GM19395 (cell line): ENCODE measurements at regions not wholly inside any gene's neighbourhood (a gene's known extent, or its start where the extent isn't known, plus 50 kb on each side); places are given as distances from the start of the nearest gene placed in this dataset.
"Not testable (repeated sequence)": the region's sequence is repeated elsewhere in the genome, so short reads cannot be mapped to it uniquely, and the experiment has no call there.

ENCODE experiments used
- ATAC-seq: cut with Tn5 transposase; IDR thresholded peaks from one replicate; pipeline ENCODE4 v1.9.1; 2021; ENCODE audit warnings: mild to moderate bottlenecking, moderate library complexity; ENCODE audit not compliant: unreplicated experiment

DNA sequence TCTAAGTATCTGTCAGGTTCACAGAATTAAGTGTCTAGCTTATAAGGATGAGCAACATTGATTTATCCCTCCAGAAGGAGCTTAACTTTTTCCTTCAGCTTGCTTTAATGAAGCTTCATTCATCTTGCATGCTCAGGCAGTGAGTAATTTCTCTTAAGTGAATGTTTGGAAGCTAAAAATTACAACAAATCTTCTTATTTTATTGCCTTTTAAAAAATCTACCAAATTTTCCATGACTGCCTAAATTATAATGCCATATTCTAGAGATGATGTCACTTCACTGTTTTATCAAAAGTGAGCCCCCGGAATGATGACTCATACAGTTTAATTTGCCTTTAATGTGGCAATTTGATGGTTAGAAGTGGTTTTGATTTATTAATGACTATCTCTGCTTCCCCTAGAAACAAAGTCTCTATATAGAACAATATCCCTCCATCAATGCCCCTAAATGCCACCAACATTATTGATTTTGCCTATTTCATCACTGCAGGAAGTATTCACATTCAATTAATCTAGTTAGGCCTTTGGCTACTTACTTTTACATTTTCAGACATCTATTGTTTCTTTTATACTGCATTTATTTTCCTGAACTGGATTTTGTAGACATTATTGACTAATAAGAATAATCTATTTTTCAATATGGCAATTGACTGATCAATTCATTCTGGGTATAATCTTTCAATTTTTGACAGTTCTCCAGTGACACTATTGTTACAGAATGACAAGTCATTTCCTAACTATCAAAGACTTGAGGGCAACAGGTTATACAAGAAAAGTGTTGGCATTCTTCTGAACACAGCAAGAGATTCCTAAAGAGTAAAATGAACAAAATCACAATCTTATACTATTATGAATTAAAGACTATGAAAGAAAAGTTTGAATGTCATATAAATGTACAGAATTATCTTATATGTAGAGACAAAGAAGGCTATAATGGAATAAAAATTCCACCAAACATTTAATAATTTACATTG lies 139.3 kb upstream of the ODAD2 start:
- no peak for ATAC-seq

DNA sequence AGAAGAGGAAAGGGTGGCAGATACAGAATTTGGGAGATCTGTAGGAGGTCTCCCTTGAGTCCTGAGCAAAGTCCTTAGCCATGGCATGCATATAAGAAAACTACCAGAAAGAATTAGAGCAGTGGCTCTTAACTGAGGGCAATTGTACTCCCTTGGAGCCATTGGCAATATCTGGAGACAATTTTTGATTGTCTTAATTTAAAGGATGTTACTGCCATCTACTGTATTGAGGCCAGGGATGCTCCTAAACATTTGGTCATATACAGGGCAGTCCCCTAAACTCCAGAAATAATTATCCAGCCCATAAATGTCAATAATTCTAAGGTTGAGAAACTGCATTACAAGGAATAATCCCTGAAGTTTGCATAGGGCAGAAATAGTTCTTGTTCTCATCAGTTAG lies 136.4 kb upstream of the ODAD2 start:
- no peak for ATAC-seq

DNA sequence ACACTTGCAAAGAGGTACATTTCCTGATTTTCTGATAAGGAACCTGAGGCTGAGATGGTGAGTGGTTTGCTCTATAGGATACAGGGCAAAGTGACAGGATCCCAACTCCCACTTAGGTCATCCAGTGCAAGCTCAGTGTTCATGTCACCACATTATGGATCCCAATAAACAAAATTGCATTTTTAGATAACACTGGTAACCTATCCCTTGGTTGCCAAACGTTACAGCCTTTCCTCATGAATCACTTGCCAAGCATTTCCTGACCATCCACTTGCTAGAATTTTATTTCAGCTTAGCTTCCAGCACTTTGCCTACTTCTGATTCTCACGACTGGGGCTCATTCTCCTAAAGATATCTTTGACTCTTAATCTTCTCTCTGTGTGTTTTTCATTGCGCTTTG lies 131.4 kb upstream of the ODAD2 start:
- no peak for ATAC-seq

DNA sequence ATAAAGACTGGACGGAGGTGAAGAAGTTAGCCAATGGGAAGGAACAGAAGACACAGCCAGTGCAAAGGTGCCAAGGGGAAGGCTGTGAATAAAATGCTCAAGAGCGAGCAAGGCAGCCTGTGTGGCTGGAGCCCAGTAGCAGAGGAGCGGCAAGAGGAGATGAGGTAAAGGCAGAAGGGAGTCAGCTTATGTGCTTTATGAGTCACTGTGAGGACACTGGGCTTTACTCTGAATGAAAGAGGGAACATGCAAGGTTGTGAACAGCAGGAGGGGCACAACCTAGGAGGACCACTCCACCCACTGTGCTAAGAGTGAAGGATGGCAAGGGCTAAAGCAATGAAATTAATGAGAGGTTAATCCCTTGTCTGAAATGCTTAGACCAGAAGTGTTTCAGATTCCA lies 129.0 kb upstream of the ODAD2 start:
- no peak for ATAC-seq

DNA sequence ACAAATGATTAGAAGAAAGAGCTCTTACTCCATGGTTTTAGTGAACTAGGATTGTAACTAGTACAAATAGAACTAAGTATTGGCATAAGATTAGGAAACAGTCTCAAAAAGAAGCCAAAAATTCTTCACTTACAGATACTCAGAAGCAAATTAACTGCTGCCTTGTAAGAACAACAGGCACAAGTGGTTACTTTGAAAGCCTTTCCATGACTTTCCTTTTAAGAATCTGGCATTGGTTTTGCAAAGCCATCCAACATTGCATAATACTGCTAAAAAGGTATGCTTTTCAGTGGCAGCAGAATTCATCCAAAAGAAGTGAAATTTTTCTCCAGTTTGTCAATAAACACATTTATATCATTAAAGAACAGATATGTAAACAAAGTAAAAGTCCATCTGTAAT lies 126.8 kb upstream of the ODAD2 start:
- ATAC-seq, result no peak

DNA sequence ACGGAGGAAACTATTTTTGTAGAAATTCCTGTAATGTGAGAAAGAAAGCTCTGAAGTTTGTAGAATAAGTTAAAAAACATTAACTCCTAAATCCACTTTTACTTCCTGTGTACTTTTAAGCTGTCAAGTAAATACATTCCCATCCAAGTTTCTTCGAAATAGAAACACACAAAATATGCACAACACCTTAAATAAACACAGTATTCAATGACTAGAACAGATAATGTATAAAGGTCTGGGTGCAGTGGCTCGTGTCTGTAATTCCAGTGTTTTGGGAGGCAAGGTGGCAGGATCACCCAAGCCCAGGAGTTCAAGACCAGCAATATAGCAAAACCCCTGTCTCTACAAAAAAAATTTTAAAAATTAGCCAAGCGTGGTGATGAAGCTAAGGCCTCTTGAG lies 121.9 kb upstream of the ODAD2 start:
- ATAC-seq, result no peak

DNA sequence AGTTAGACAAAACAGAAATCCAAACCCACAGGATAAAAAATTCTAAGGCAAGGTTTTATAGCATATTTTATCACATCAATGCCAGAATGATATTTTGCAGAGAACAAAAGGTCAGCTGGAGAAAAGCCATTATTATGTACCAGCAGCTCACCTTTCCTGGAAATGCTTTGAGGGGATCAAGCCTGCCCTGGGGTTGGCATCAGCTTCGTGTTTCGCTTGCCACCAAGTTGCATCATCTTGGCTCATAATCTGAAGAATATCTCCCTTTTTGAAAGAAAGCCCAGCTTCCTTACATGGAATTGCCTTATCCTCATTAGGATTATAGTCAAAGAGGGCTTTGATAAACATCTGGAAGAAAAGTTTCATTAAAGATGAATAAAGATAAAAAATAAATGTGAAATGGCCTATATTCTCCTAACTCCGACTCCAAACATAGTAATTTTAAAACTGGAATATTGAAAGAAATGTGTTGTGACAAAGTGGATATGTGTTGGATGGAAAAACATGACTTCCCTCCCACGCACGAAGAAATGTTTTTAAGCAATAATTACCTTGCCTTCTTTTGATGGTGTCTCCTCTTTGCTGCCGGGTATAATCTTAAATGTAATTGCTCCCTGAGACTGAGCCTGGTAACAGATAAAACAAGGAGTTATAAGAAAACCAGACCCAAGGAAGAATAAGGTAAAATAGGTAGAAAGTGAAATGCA lies 121.3 kb upstream of the ODAD2 start:
- no peak for ATAC-seq

DNA sequence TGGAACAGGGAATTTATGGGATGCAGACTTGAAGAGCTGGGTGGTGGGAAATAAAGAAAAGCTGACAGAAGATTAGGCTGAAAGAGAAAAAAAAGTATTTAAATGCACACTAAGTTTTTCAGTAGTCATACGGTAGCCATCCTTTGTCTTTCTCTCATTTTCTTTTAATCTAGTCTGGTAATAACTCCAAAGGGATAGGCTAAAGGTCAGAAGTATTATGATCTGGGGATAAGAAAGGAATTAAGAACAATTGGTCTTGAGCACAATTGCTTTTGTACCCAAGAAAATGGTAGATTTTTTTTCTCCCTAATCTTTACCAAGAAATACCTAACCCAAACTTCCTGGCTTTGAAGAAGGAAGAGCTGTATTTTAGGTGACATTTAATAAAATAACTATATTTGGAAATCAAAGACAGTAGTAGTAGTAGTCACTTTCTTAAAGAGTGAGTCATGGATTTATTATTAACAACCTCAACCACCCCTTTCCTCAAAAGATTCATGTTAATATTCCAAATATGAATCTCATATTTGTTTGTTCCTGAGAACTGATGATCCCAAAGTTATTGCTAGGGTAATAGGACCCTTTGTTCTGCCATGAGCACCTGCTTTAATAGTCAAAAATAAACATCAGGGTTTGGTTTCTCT lies 120.2 kb upstream of the ODAD2 start:
- no peak for ATAC-seq

DNA sequence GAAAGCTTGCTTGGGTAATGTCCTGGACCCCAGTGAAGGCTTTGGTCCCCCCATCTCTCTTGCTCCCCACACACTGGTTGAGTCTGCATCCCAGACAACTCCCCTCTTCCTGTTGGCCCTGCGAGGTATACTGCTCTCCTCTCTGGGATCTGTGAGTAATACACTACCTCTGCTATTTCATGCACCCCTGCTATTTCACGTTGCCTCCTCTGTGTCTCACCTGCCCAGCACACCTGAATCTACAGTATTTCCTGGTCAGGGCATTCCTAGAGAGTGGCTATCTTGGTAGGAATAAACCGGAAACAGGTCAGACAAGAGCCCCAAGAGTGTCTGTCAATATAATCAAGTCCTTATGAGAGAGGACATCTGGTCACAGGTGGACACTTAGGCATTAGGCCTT lies 114.3 kb upstream of the ODAD2 start:
- ATAC-seq, result no peak

DNA sequence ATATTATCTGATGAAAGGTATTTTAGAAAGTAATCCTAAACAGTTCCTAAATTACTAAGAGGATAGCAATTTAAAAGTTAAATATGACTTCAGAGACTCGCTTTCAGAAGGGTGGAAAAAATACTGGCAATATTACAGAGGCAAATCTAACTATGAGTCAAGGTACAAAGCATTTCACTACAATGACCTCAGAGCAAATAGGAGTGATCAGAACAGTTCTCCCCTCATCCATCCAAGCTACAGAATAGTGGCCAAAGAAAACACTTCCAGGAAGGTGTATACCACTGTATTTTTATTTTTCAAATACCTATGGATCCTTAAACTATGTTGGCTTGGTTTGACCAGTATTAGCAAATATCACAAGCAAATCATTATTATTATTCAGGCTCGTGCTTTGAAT lies 112.8 kb upstream of the ODAD2 start:
- ATAC-seq, result no peak

DNA sequence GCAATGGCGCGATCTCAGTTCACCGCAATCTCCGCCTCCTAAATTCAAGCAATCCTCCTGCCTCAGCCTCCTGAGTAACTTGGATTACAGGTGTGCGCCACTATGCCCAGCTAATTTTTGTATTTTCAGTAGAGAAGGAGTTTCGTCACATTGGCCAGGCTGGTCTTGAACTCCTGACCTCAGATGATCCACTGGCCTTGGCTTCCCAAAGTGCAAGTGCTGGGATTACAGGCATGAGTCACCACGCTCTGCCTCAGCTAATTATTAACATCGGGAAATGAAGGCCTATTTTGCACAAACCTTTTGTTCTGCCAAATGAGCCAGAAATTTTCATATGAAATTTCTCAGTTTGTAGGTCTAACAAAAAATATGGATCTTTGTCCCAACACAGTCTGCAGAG lies 106.7 kb upstream of the ODAD2 start:
- ATAC-seq, result no peak

DNA sequence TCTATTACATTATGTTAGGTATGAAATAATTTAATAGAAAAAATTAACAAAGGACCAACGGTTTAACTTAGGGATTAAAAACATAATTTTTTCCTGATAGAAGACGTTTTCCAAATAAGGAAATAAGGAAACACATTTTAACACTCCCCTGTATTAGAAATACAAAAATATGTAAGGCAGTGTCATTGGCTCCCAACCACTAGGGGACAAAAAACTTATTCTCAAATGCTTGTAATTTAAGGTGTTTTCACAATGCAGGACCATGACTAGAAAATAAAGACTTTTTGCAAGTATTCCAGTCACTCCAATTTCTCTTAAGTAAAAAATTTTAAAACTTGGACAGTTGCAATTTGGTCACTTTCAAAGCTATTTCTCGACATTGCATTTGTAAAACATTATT lies 98.8 kb upstream of the ODAD2 start:
- no peak for ATAC-seq

DNA sequence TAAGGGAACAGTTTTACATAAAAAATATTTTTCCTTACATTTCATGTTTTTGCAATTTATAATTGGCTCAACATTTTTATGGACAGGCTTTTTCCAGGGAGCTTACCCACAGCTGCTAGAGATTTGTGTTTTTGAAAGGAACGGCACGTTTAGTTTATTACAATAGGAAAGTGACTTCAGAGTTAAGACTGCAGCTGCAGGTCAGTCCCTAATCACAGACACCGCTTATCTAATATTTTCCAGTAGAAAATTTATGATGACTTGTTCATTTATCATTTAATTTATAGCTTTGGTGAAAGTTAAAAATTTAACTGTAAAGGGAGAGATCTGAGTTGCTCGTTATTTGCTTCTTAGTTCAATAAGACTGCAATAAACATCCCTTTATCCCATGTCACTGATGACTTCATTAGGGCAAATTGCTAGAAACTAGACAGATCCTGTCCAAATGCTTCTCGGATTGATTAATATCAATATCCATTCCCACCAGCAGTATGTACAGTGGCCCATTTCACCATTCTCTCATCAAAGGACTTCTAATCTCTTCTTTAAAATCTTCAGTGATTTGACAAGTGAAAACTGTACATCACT lies 97.0 kb upstream of the ODAD2 start:
- no peak for ATAC-seq

DNA sequence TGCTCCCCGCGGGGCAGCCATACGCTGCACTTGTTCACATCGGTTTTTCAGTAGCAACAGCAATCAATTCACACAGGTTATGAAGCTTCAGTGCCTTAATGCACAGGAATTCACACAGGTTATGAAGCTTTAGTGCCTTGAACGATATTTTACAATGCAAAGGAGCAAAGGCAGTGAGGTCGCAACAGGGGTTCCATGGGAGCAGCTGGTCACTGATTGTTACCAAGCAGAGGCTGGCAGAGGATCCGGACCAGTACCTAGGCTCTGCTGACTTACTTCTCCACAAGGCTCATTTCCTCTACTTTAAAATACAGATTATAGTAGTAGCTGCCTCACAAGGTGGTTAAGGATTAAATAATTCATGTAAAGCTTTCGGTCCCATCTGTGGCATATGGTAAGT lies 95.2 kb upstream of the ODAD2 start:
- ATAC-seq, result no peak

DNA sequence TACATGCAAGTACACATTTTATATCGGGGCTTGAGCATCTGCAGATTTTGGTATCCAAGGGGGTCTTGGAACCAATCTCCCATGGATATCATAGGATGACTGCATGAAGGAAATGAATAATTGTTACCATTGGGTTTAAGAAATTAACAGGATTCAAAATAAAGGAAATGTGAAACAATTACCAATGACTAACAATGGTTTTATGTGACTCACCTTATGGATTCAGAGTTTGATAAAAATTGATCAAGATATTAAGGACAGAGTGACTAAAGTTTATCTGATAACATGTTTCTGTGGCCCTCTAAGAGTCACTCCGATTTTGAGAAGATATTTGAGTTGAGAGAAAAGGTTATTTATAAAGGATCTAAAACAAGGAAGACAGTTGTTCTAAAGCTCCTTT lies 93.0 kb upstream of the ODAD2 start:
- ATAC-seq, result no peak

DNA sequence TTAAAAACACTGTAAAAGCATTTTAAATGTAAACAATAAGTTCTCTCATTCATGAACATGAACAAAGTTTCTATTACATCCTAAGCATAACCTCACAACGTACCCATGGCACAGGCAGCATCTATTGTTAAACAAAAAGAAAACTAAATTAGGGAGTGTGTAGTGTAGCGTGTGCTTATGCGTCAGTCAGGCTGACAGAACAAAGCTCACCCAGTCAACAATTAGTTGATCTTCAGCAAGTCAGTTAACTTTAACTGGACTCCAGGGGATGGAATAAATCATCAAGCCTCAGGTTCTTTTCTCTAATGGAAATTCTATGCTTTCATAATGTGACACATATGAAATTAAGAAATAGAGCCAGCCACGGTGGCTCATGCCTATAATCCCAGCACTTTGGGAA lies 91.6 kb upstream of the ODAD2 start:
- ATAC-seq, result no peak

DNA sequence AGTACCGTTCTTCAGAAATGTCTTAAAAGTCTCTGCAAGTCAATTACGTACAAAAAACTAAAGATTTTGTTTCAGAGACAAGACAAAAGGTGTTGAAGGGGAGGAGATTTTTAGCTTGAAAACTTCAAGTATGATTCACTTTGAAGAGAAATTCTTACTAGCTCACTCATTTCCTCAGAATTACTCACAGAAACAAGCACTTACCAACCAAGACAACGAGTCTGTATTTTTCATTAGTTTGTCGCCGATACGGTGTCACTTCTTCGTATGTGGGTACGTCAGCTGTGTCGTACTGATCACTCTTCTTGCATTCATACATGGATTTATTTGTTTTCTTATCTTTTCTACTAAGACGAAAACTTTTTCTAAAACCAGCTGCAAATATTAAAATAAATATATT lies 90.6 kb upstream of the ODAD2 start:
- no peak for ATAC-seq

DNA sequence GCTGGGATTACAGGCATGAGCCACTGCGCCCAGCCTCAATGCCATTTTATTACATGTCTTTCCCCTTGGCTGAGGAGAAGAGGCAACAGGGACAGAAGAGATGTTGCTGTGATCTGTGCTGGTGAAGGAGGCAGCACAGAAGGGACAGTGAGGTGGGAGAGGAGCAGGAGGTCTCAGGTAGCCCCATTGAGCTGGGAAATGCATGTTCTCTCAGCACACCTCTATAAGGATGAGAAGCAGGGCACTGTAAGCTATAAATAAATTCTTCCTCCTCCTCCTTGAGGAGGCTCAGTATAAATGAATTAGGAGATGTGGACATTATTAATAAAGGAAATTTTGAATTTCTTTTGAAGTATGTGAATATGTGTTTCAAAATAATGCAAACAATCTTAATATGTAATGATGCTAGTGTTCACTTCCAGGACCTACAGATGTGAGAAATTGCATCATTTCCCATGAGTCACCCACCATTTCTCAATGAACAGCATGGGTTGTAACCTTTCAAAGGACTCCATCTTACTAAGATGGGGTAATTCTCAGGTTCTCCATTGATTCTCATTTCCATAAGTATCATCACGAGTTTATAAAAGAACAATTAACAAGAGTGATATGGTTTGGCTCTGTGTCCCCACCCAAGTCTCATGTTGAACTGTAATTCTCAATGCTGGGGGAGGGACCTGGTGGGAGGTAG lies 88.9 kb upstream of the ODAD2 start:
- no peak for ATAC-seq

DNA sequence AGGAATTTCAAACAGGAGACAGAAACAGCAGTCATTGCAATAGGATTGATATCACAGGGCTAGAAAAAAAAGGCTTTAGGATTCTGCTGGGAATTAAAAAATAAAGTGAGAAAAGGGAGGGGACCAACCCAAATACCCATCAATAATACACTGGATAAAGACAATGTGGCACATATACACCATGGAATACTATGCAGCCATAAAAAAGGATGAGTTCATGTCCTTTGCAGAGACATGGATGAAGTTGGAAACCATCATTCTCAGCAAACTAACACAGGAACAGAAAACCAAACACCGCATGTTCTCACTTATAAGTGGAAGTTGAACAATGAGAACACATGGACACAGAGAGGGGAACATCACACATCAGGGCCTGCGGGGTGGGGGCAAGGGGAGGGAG lies 86.9 kb upstream of the ODAD2 start:
- not testable (repeated sequence) for ATAC-seq

DNA sequence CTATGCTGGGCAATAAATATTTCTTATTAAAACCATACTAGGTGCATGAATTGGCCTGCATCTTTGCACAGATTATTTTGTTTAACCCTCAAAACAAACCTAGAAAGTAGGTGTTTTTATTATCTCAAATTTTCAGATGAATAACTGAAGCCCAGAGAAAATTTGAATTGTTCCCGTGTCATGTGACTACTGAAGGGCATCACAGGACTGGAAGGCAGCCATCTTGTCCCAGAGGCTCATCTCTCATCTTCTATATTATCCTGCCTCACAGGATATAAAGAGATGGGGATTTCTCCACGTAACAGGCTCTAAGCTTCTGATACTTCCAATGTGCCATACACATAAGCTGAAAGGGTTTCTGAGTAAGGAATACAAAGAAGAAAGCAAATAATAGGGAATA lies 84.0 kb upstream of the ODAD2 start:
- ATAC-seq, result no peak

DNA sequence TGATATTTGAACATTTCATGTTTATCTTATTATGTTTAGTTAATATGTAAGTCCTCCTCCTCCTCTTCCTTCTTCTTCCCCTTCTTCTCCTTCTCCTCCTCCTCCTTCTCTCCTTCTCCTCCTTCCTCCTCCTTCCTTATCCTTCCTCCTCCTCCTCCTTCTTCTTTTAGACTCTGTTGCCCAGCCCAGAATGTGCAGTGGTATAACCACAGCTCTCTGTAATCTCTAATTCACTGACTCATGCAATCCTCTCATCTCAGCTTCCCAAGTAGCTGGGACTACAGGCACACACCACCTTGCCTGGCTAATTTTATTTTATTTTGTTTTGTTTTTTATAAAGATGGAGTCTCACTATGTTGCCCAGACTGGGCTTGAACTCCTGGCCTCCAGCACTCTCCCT lies 83.4 kb upstream of the ODAD2 start:
- ATAC-seq, result no peak
